H1 (cell line): ENCODE measurements at regions not wholly inside any gene's neighbourhood (a gene's known extent, or its start where the extent isn't known, plus 50 kb on each side); places are given as distances from the start of the nearest gene placed in this dataset.

Source experiments
- CTCF ChIA-PET: fragments of 300-600 bp; sonication (Branson Sonifier 250); formaldehyde crosslinking; loops from one replicate; lab custom pipeline; 2021; ENCODE audit not compliant: partially characterized antibody; lab: Charles Lee
- POLR2A ChIA-PET: fragments of 300-600 bp; sonication (Branson Sonifier 250); formaldehyde crosslinking; loops from one replicate; lab custom pipeline; 2021; ENCODE audit warnings: inconsistent platforms; ENCODE audit not compliant: partially characterized antibody; lab: Charles Lee
- DNase-seq, 2 experiments: peaks; one replicate each; pipeline versions ENCODE4 v3.0.0 to v3.0.0-alpha.2; 2010 to 2022; ENCODE audit warnings: low spot score in 2 of 2, low read depth in 1 of 2, mixed read lengths in 1 of 2
- FAIRE-seq: peaks from 2 replicates; lab custom pipeline; 2011; peaks lifted over from hg19 to GRCh38; lab: Jason Lieb, UNC
- H2AFZ ChIP-seq: 2 replicates; pipeline ENCODE4 v1.8.1; 2012; ENCODE audit warnings: low read length, inconsistent platforms
- H2AK5ac ChIP-seq: 2 replicates; pipeline ENCODE4 v1.6.1; 2013; ENCODE audit warnings: low read depth, low read length
- H2BK120ac ChIP-seq: replicated peaks from 2 replicates; pipeline ENCODE3; 2013; ENCODE audit warnings: low read depth, low read length, inconsistent platforms
- H2BK12ac ChIP-seq: 2 replicates; pipeline ENCODE4 v1.6.1; 2013; ENCODE audit warnings: low read depth, low read length
- H2BK15ac ChIP-seq: 2 replicates; pipeline ENCODE4 v1.6.1; 2013; ENCODE audit warnings: low read length
- H2BK20ac ChIP-seq: 2 replicates; pipeline ENCODE4 v1.6.1; 2013; ENCODE audit warnings: low read length
- H2BK5ac ChIP-seq: 2 replicates; pipeline ENCODE4 v1.6.1; 2013; ENCODE audit warnings: low read depth, low read length
- H3K14ac ChIP-seq: 2 replicates; pipeline ENCODE4 v1.6.1; 2013; ENCODE audit warnings: inconsistent platforms; ENCODE audit not compliant: insufficient read length
- H3K18ac ChIP-seq: 2 replicates; pipeline ENCODE4 v1.6.1; 2013; ENCODE audit warnings: low read length; ENCODE audit errors: extremely low read depth
- H3K23ac ChIP-seq: 2 replicates; pipeline ENCODE4 v1.6.1; 2013; ENCODE audit warnings: inconsistent platforms; ENCODE audit not compliant: insufficient read length
- H3K23me2 ChIP-seq: 2 replicates; pipeline ENCODE4 v1.6.1; 2013; ENCODE audit warnings: low read depth, low read length
- H3K27ac ChIP-seq: 2 replicates; pipeline ENCODE4 v1.6.1; 2011; ENCODE audit warnings: low read depth, low read length, inconsistent platforms
- H3K27me3 ChIP-seq, 4 experiments: replicated peaks in 1 of 4; 1 replicate in 1 of 4; 2 replicates in 3 of 4; pipeline versions ENCODE4 v1.6.1 to v1.8.1; 2011 to 2013; ENCODE audit warnings: low read length in 3 of 4, mild to moderate bottlenecking in 3 of 4, inconsistent platforms in 2 of 4, mixed read lengths in 2 of 4, moderate library complexity in 1 of 4; ENCODE audit not compliant: control insufficient read depth in 3 of 4, insufficient read depth in 3 of 4; ENCODE audit errors: extremely low read depth in 1 of 4
- H3K36me3 ChIP-seq, 4 experiments: 2 replicates each; pipeline versions ENCODE4 v1.6.1 to v1.8.1; 2011 to 2013; ENCODE audit warnings: mild to moderate bottlenecking in 4 of 4, low read length in 3 of 4, moderate library complexity in 2 of 4, control low read depth in 1 of 4, inconsistent platforms in 1 of 4; ENCODE audit not compliant: insufficient read depth in 4 of 4, control insufficient read depth in 2 of 4
- H3K4ac ChIP-seq: replicated peaks from 2 replicates; pipeline ENCODE3; 2013; ENCODE audit warnings: low read length, low read depth, mixed read lengths, inconsistent platforms; ENCODE audit not compliant: insufficient read length
- H3K4me1 ChIP-seq, 4 experiments: replicated peaks in 1 of 4; 1 replicate in 1 of 4; 2 replicates in 3 of 4; pipeline versions ENCODE4 v1.6.1 to v1.8.1; 2011 to 2013; ENCODE audit warnings: low read length in 3 of 4, inconsistent platforms in 2 of 4, mixed read lengths in 1 of 4; ENCODE audit not compliant: insufficient read depth in 4 of 4, control insufficient read depth in 3 of 4
- H3K4me2 ChIP-seq, 2 experiments: 2 replicates each; pipeline versions ENCODE4 v1.6.1 to v1.8.1; 2011 to 2013; ENCODE audit warnings: low read depth in 2 of 2, low read length in 2 of 2, control low read depth in 1 of 2, inconsistent platforms in 1 of 2, mild to moderate bottlenecking in 1 of 2; ENCODE audit not compliant: insufficient read depth in 1 of 2
- H3K4me3 ChIP-seq, 4 experiments: fragments of 200-600, 300-600 bp in 1 of 4; sonication (generic), shearing (Covaris generic), sonication (Bioruptor Twin) in 1 of 4; 2 replicates each; pipeline versions ENCODE4 v1.5.1 to v1.8.1; 2011 to 2016; ENCODE audit warnings: low read length in 4 of 4, low read depth in 3 of 4, control low read depth in 2 of 4, inconsistent platforms in 2 of 4, mild to moderate bottlenecking in 2 of 4, mixed read lengths in 1 of 4, moderate library complexity in 1 of 4; ENCODE audit not compliant: insufficient read depth in 2 of 4; ENCODE audit errors: extremely low read depth in 1 of 4
- H3K56ac ChIP-seq: replicated peaks from 2 replicates; pipeline ENCODE3; 2013; ENCODE audit warnings: low read depth, mild to moderate bottlenecking, mixed read lengths, low read length, inconsistent platforms; ENCODE audit not compliant: insufficient read length
- H3K79me1 ChIP-seq: 2 replicates; pipeline ENCODE4 v1.6.1; 2013; ENCODE audit warnings: low read depth, low read length, control low read depth
- H3K79me2 ChIP-seq, 2 experiments: 2 replicates each; pipeline versions ENCODE4 v1.6.1 to v1.8.1; 2012 to 2013; ENCODE audit warnings: low read length in 2 of 2, mild to moderate bottlenecking in 2 of 2, inconsistent platforms in 1 of 2; ENCODE audit not compliant: insufficient read depth in 2 of 2, control insufficient read depth in 1 of 2
- H3K9ac ChIP-seq, 4 experiments: replicated peaks in 1 of 4; 1 replicate in 1 of 4; 2 replicates in 3 of 4; pipeline versions ENCODE4 v1.6.1 to v1.8.1; 2011 to 2013; ENCODE audit warnings: low read depth in 3 of 4, low read length in 3 of 4, control low read depth in 2 of 4, mild to moderate bottlenecking in 2 of 4, moderate library complexity in 2 of 4, inconsistent platforms in 1 of 4; ENCODE audit errors: extremely low read depth in 1 of 4
- H3K9me3 ChIP-seq, 2 experiments: 2 replicates each; pipeline versions ENCODE4 v1.6.1 to v1.8.1; 2012 to 2013; ENCODE audit warnings: mild to moderate bottlenecking in 2 of 2, moderate library complexity in 2 of 2, control low read depth in 1 of 2, inconsistent platforms in 1 of 2, low read depth in 1 of 2, low read length in 1 of 2, mixed read lengths in 1 of 2; ENCODE audit not compliant: insufficient read depth in 2 of 2
- H4K20me1 ChIP-seq, 2 experiments: replicated peaks in 1 of 2; 2 replicates each; pipeline versions ENCODE3 to v1.8.1; 2011 to 2013; ENCODE audit warnings: inconsistent platforms in 2 of 2, low read length in 2 of 2, mild to moderate bottlenecking in 1 of 2; ENCODE audit not compliant: insufficient read depth in 2 of 2, control insufficient read depth in 1 of 2
- H4K5ac ChIP-seq: 2 replicates; pipeline ENCODE4 v1.6.1; 2013; ENCODE audit warnings: low read length, low read depth, mixed read lengths, inconsistent platforms; ENCODE audit not compliant: insufficient read length
- H4K8ac ChIP-seq: 2 replicates; pipeline ENCODE4 v1.8.0; 2013; ENCODE audit warnings: mild to moderate bottlenecking, moderate library complexity, low read length, inconsistent platforms; ENCODE audit not compliant: insufficient read depth; ENCODE audit errors: extremely low read depth
- H4K91ac ChIP-seq: replicated peaks from 2 replicates; pipeline ENCODE3; 2013; ENCODE audit warnings: low read length, mixed read lengths, inconsistent platforms; ENCODE audit not compliant: insufficient read length
- BRCA1 ChIP-seq: IDR thresholded peaks from 2 replicates; pipeline ENCODE4 v1.6.1; 2012; ENCODE audit warnings: low read depth, low read length, improper control_type of control experiment
- CEBPB ChIP-seq: IDR thresholded peaks from 2 replicates; pipeline ENCODE4 v1.6.1; 2012; ENCODE audit warnings: low read depth, low read length
- KDM5A ChIP-seq: fragments of 200-600 bp; IDR thresholded peaks from 2 replicates; pipeline ENCODE4 v1.7.1; 2012; ENCODE audit warnings: mild to moderate bottlenecking, low read length, inconsistent platforms, mixed read lengths
- MAFK ChIP-seq: IDR thresholded peaks from 2 replicates; pipeline ENCODE4 v1.6.1; 2012; ENCODE audit warnings: low read depth, mild to moderate bottlenecking, improper control_type of control experiment, low read length
- NANOG ChIP-seq: IDR thresholded peaks from 2 replicates; pipeline ENCODE4 v1.6.1; 2011; ENCODE audit warnings: low read length, low read depth, mild to moderate bottlenecking, inconsistent platforms; ENCODE audit not compliant: insufficient read depth, poor library complexity, severe bottlenecking
- RNF2 ChIP-seq: fragments of 200-900, 300-1000 bp; sonication (generic); IDR thresholded peaks from 2 replicates; pipeline ENCODE4 v1.7.1; 2016; ENCODE audit warnings: borderline replicate concordance, low read depth, mild to moderate bottlenecking, antibody characterized with exemption, low read length; ENCODE audit not compliant: poor library complexity, severe bottlenecking; ENCODE audit errors: missing control alignments
- SP2 ChIP-seq: IDR thresholded peaks from 2 replicates; pipeline ENCODE4 v1.6.1; 2012; ENCODE audit warnings: mild to moderate bottlenecking, low read length, inconsistent platforms
- TCF12 ChIP-seq: IDR thresholded peaks from 2 replicates; pipeline ENCODE4 v1.6.1; 2011; ENCODE audit warnings: low read depth, mild to moderate bottlenecking, low read length
- TEAD4 ChIP-seq: IDR thresholded peaks from 2 replicates; pipeline ENCODE4 v1.6.1; 2012; ENCODE audit warnings: low read depth, low read length, inconsistent platforms, mixed read lengths
- WGBS, 2 experiments: shearing (Covaris generic) in 1 of 2; methylation state at CpG; one replicate each; pipeline versions ENCODE4 v1.1.6 to v1.1.7; 2013 to 2015; ENCODE audit warnings: low lambda C conversion rate in 2 of 2, mixed read lengths in 2 of 2, inconsistent platforms in 1 of 2, low coverage in 1 of 2, missing lambda C conversion rate in 1 of 2; ENCODE audit not compliant: insufficient replicate concordance in 2 of 2, insufficient coverage in 1 of 2, insufficient read length in 1 of 2; ENCODE audit errors: extremely low coverage in 1 of 2, missing lambda C conversion rate in 1 of 2; 5-methylcytosine and 5-hydroxymethylcytosine counted together
- TF ChIP-seq, protein P1 (sequence below), 3 experiments: IDR thresholded peaks; 1 replicate in 2 of 3; 2 replicates in 1 of 3; pipeline versions ENCODE4 v1.5.1 to v1.6.1; 2011; ENCODE audit warnings: low read length in 3 of 3, mild to moderate bottlenecking in 3 of 3, inconsistent platforms in 2 of 3, low read depth in 1 of 3, moderate library complexity in 1 of 3; ENCODE audit not compliant: insufficient read depth in 1 of 3; ENCODE audit errors: control extremely low read depth in 1 of 3
- TF ChIP-seq, protein P2 (sequence below): IDR thresholded peaks from 2 replicates; pipeline ENCODE4 v1.6.1; 2012; ENCODE audit warnings: low read length, inconsistent platforms

GRCh38 chr1:217164403-217164802 is 441.2 kb upstream of the ESRRG start:
- no peak overlapping the region for H3K4me2 ChIP-seq
- no peaks in the 10 kb centered on the region for H3K4me1 ChIP-seq
- H3K56ac ChIP-seq = no peak overlapping the region
- H3K27me3 ChIP-seq = no peaks in the 10 kb centered on the region
- no peak overlapping the region for H3K27ac ChIP-seq
- no peak overlapping the region for H2AFZ ChIP-seq
- H2BK12ac ChIP-seq = no peak overlapping the region
- H3K4ac ChIP-seq = no peak overlapping the region
- H2AK5ac ChIP-seq = no peak overlapping the region
- no peak for FAIRE-seq
- no peaks in the 10 kb centered on the region for H4K20me1 ChIP-seq
- no peak overlapping the region for H3K18ac ChIP-seq
- no peak overlapping the region for H4K5ac ChIP-seq
- no peaks in the 10 kb centered on the region for H3K79me2 ChIP-seq
- H4K8ac ChIP-seq = no peak overlapping the region
- no peak for DNase-seq
- CTCF ChIA-PET = interaction anchor here (1.4 kb wide), 1 partner anchor 11 kb away, joined by 3 read pairs; no protein-coding TSS in a partner anchor
- no peak overlapping the region for H2BK120ac ChIP-seq
- 93% methylated on average over 4 of the region's 4 CpGs; no CpG with 5 or more reads in 1 of the 2 experiments for WGBS, 2 experiments
- no peaks in the 10 kb centered on the region for H3K9me3 ChIP-seq
- H3K36me3 ChIP-seq = no peaks in the 10 kb centered on the region
- no peak overlapping the region for H2BK20ac ChIP-seq
- POLR2A ChIA-PET = no interaction called here
- no peak overlapping the region for H3K14ac ChIP-seq
- H2BK5ac ChIP-seq = no peak overlapping the region
- H3K9ac ChIP-seq = no peak overlapping the region
- H3K4me3 ChIP-seq = no peak overlapping the region
- no peak overlapping the region for H4K91ac ChIP-seq
- no peak overlapping the region for H3K23ac ChIP-seq
- no peak overlapping the region for H2BK15ac ChIP-seq
- no peaks in the 10 kb centered on the region for H3K23me2 ChIP-seq
- no peaks in the 10 kb centered on the region for H3K79me1 ChIP-seq
- TF ChIP-seq MAFK (no peak), RNF2 (no peak), TEAD4 (no peak), KDM5A (no peak), BRCA1 (no peak), TCF12 (no peak), NANOG (no peak), SP2 (no peak), CEBPB (no peak)
- TF ChIP-seq, protein P1, sequence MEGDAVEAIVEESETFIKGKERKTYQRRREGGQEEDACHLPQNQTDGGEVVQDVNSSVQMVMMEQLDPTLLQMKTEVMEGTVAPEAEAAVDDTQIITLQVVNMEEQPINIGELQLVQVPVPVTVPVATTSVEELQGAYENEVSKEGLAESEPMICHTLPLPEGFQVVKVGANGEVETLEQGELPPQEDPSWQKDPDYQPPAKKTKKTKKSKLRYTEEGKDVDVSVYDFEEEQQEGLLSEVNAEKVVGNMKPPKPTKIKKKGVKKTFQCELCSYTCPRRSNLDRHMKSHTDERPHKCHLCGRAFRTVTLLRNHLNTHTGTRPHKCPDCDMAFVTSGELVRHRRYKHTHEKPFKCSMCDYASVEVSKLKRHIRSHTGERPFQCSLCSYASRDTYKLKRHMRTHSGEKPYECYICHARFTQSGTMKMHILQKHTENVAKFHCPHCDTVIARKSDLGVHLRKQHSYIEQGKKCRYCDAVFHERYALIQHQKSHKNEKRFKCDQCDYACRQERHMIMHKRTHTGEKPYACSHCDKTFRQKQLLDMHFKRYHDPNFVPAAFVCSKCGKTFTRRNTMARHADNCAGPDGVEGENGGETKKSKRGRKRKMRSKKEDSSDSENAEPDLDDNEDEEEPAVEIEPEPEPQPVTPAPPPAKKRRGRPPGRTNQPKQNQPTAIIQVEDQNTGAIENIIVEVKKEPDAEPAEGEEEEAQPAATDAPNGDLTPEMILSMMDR (IDR thresholded peaks at IDR 0.05; ENCODE audit: control extremely low read depth in 1 of 3, insufficient read depth in 1 of 3, low read depth in 1 of 3, low read length in 3 of 3) = no peak
- TF ChIP-seq, protein P2, sequence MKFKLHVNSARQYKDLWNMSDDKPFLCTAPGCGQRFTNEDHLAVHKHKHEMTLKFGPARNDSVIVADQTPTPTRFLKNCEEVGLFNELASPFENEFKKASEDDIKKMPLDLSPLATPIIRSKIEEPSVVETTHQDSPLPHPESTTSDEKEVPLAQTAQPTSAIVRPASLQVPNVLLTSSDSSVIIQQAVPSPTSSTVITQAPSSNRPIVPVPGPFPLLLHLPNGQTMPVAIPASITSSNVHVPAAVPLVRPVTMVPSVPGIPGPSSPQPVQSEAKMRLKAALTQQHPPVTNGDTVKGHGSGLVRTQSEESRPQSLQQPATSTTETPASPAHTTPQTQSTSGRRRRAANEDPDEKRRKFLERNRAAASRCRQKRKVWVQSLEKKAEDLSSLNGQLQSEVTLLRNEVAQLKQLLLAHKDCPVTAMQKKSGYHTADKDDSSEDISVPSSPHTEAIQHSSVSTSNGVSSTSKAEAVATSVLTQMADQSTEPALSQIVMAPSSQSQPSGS = no peak
